ENCODE measurements at regions not wholly inside any gene's neighbourhood (a gene's known extent, or its start where the extent isn't known, plus 50 kb on each side); places are given as distances from the start of the nearest gene placed in this dataset.
"Not testable (repeated sequence)": the region's sequence is repeated elsewhere in the genome, so short reads cannot be mapped to it uniquely, and the experiment has no call there.

DNA sequence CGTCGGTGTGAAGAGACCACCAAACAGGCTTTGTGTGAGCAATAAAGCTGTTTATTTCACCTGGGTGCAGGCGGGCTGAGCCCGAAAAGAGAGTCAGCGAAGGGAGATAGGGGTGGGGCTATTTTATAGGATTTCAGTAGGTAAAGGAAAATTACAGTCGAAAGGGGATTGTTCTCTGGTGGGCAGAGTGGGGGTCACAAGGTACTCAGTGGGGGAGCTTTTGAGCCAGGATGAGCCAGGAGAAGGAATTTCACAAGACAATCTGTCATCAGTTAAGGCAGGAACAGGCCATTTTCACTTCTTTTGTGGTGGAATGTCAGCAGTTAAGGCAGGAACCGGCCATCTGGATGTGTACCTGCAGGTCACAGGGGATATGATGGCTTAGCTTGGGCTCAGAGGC lies 98.1 kb downstream of the RTP4 start:
- DNase-seq = not testable (repeated sequence)

DNA sequence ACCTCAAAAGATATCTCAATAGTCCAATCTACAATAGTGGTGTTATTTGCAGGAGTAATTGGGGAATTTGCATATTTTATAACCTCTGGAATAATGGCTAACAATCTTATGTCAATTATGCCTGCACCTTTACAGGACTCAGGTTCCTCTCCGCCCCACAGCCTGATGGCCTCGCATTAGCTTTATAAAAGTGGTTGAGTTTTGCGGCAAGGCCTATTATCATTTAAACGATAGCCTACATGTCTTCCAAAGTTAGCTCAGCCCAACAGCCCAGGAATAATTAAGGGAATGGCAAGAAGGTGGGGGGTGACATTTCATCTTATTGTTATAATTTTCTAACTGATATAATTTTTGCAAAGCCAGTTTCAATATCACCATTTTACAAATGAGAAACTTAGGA lies 97.3 kb downstream of the RTP4 start:
- DNase-seq = no peak

DNA sequence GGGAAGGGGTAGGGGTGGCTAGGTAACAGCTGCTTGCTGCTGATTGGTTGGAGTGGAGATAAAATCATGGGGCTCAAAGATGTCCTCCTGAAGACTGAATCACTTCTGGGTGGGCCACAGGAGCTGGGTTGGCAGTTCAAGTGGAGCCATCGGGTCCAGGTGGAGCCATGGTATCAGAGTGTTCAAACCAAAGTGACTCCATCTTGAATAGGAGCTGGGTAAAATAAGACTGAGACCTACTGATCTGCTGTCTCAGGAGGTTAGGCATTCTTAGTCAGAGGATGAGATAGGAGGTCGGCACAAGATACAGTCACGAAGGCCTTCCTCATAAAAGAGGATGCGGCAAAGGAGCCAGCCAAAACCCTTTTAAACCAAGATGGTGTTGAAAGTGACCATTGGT lies 96.5 kb downstream of the RTP4 start:
- no peak for DNase-seq

DNA sequence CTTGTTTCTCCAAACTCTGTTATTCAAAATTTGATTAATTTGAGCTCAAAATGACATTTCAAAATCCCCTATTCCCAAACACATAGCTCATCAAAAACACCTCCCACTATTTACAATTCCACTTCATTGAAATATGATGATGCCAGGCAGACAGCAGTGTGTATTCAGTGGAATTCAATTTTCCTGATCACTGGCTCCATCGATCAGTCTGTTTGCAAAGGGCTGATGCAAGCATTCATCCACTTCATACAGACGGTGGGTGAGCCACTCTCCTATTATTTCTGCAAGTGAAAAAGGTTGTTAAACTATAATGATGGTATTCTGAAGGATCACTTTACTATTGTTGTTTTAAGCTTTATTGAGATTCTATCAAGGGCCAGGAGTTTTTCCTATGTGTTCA lies 90.7 kb downstream of the RTP4 start:
- DNase-seq = no peak

DNA sequence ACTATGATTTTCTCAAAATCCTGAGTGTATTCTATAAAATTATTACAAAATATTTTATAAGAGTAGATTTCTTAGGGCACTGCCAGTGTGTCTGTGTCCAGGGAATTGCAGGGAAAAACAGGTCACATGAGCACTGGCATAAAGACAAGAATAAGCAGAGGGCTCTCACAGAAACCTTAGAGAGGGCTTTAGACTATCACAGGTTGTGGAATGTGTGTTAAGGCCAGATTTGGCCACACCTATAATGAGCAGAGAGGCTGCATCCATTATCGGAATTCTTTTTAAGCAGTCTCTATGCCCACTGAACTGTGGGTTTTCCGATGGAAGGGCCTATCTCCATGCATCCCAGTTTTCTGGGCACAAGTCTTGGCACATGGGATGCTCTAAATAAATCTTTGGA lies 90.2 kb downstream of the RTP4 start:
- no peak for DNase-seq

DNA sequence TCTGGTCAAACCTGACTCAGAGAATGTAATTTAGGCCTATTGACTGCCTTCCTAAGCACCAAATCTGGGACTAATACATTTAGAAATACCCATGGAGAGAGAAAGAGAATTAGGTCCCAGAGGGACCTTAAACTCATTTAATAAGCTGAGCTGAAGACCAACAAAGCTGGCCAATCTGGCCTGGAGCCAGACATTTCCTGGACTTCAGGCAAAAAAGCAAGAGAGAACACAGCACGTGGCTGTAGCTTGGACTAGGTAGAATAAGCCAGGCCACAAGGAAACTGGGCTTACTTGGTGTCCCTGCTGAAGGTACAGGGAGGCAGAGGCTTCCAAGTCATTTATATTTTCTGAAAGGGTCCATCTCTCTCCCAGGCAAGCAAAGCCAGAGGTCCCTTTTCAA lies 88.1 kb downstream of the RTP4 start:
- no peak for DNase-seq

DNA sequence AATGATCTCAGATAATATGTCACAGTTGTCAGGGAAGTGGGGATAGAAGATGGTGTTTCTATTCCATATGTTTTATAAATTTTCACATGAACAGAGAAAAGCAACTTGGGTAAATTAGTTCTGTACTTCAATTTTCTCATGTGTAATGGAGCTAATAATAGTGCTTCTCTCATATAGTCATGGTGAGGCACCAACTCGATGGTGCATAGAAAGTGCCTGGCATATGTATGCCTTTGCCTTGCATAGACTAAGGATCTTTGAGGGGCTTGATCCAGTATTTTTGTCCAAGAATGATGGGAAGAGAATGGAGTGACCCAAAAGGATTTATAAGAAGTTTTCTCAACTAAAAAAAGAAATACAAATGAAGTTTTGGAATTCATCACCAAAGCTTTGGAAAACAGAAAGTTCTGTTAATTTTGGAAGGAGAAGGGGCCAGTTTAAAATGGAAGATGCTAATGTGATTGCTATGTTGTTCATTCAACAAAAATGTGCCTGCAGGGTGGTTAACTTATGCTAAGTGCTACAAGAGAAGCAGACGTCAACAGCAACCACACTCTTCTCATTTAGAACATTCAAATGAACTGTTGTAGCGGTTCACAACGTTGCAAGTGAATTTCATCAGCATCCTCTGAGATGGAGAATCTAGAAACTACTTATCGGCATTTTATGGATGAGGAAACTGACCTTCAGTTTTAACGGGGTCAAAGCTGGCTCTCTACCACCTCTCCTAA lies 86.1 kb downstream of the RTP4 start:
- DNase-seq = no peak

DNA sequence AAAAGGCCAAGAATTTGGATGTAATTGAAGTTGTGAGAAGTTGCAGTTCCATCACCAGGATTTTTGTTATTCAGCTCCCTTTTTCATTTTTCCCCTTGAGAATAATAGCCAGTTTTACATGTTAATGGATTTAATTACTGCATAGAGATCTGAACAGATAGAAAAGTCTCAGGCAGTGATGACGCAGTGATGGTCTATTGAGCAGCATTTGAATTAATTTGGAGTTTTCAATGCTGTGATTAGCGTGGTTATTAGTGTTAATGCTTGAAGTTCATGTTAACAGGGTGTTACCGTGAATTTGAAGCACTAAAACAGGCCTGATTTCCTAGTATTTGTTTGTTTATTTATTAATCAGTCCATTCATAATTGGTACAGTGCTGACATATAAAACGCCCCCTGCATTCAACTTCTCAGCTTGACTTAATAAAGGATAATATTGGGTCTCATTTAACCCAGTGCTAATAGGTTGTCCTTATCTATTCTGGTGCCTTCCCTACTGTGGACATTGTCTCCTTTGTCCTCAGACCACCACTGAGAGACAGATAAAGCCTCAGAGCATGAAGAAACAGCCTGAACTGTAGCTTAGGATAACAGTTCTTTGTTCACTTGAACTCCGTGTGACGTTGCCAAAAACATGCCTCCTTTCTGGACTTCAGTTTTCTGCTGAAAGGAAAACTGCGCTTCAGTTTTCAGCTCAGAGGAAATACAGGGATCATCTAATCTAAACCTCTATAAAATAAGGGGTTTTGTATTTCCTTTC lies 82.4 kb downstream of the RTP4 start:
- DNase-seq = no peak

DNA sequence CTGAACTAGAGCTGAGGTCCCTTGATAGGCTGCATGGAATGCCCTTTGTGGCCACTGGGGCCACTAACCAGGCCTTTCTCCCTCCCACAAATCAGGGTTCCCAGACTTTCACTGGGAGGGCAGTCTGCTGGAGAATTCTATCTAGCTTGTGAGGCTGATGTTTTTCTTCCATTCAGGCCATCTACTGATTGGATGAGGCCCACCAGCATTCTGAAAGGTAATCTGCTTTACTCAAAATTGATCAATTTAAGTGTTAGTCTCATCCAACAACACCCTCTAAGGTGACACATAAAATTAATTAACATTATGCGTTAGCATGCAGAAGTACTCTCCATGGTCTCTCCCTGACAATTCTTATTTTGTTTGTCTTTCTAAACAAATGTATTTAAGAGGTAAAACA lies 80.5 kb downstream of the RTP4 start:
- no peak for DNase-seq

DNA sequence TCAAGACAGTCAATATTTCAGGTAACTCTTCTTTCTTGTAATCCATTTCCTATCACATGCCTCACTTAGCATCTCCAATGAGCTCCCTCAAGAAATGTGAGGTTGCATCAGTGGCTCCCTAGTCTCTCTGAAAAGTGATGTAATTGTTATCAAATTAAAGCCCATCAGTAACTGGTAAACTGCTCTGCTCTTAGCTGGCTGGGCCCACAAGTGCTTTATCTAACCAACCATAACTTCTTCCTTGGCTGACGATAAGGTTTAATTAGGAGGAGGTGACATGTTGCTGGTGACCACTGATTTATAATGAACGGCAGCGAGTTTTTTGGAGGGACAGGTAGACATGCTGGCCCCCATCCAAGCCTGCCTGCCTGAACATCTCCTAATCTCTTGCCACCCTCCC lies 79.6 kb downstream of the RTP4 start:
- DNase-seq = no peak

DNA sequence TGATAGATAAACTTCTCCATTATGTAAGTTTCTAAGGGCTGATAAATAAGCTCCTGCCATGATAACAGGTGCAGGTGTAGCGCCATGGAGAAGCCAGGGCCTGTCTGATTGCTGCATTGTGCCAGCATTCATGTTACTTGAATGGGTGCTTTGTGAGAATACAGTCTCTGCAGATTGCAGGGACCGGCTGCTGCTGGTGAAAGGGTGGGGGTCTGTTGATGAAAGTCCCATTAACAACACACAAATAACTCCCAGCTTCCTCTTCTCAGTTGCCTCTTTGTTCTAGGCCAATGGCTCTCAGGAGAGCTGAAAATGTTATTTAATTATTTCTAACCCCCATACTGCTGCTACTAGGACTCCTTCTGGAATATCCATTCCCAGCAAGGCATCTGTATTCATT lies 77.2 kb downstream of the RTP4 start:
- DNase-seq = no peak

DNA sequence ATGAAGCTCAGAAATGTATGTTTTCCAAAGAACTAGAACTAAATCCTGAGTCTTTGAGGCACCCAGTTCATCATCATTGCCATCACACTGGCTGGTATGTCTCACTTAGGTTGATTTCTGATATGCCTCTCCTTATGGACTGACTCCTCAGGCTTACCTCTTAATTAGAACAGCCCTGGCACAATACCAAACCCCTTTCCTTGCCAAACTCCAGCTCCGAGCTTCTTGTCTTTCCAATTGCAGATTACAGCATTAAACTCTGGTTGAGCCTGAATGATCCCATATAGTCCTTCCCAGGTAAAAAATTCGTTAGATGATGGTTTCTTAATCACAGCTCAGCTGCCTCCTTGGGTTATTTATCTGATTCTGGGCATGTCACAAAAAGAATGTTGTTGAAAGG lies 66.3 kb downstream of the RTP4 start:
- no peak for DNase-seq

DNA sequence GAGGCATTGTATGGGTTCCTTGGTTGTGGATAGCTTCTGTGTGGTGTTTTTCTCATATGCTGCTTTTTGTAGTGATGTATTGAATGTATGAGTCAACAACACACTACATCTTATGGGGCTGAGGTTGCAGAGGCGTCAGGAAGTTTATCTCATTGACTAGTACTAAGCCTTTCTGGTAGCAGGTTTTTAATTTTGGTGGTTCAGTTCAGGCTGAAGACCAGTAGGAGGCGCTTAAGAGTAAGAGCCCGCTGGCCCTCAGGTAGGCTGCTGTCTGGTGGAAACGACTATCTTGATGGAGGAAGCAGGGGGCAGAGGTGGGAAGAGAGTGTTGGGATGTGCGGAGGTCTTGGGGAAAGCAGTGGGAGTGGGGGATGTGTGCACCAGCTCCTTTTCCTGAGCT lies 62.4 kb downstream of the RTP4 start:
- no peak for DNase-seq
